ENCODE measurements at regions not wholly inside any gene's neighbourhood (a gene's known extent, or its start where the extent isn't known, plus 50 kb on each side); places are given as distances from the start of the nearest gene placed in this dataset.

GRCh38 chr5:68803881-68804319 is 289.9 kb upstream of the SLC30A5 start:
- Histone ChIP-seq H3K36me3 (ENCODE audit: control insufficient read depth in 1 of 2, insufficient read depth in 2 of 2, low read length in 2 of 2) (no peaks in the 10 kb centered on the region), H2AFZ (ENCODE audit: low read depth, low read length, poor library complexity, severe bottlenecking) (no peak overlapping the region), H3K4me3 (replicated peaks in 1 of 2; ENCODE audit: low read depth in 1 of 2, low read length in 2 of 2) (no peak overlapping the region), H3K79me2 (ENCODE audit: insufficient read depth, low read length) (no peaks in the 10 kb centered on the region), H3K4me2 (ENCODE audit: low read length) (no peak overlapping the region), H3K4me1 (ENCODE audit: control insufficient read depth in 1 of 2, insufficient read depth in 2 of 2, low read length in 2 of 2) (no peaks in the 10 kb centered on the region), H3K27ac (ENCODE audit: low read depth, low read length) (no peak overlapping the region), H3K27me3 (ENCODE audit: insufficient read depth, low read length) (no peaks in the 10 kb centered on the region), H4K20me1 (ENCODE audit: insufficient read depth) (no peaks in the 10 kb centered on the region), H3K9me3 (ENCODE audit: control insufficient read depth in 1 of 2, insufficient read depth in 1 of 2, low read depth in 1 of 2, low read length in 2 of 2) (no peaks in the 10 kb centered on the region), H3K9ac (ENCODE audit: low read length) (no peak overlapping the region), H3K9me2 (ENCODE audit: insufficient read depth) (no peaks in the 10 kb centered on the region)
- RAD21 ChIA-PET (ENCODE audit: low non-redundant PET in 1 of 2, low total read pairs in 2 of 2, uncharacterized antibody in 2 of 2, unreplicated experiment in 2 of 2), result no interaction called here
- ATAC-seq, result no peak
- CTCF ChIA-PET, result no interaction called here
- POLR2A ChIA-PET, result no interaction called here
- DNase-seq (ENCODE audit: low read depth, low spot score), result no peak
- intact Hi-C loops (cut with micrococcal nuclease), result no loop called here
- TF ChIP-seq ZBTB33 (IDR thresholded peaks at IDR 0.05; ENCODE audit: extremely low read depth, insufficient replicate concordance, low read length) (no peak), EGR1 (IDR thresholded peaks at IDR 0.05; ENCODE audit: low read depth) (no peak), YY1 (IDR thresholded peaks at IDR 0.05; ENCODE audit: extremely low read depth, insufficient replicate concordance, low read depth, low read length) (no peak), TCF7L2 (IDR thresholded peaks at IDR 0.05; ENCODE audit: borderline replicate concordance, extremely low read depth, insufficient read depth, insufficient read length) (no peak), JUND (IDR thresholded peaks at IDR 0.05) (no peak), EZH2phosphoT487 (IDR thresholded peaks at IDR 0.05; ENCODE audit: borderline replicate concordance) (no peak), EZH2 (IDR thresholded peaks at IDR 0.05) (no peak), FOSL1 (IDR thresholded peaks at IDR 0.05; ENCODE audit: low read depth) (no peak), ZFX (IDR thresholded peaks at IDR 0.05) (no peak), POLR2A (IDR thresholded peaks at IDR 0.05; ENCODE audit: borderline replicate concordance, extremely low read depth, insufficient read depth, insufficient read length) (no peak), CBX3 (IDR thresholded peaks at IDR 0.05; ENCODE audit: low read depth) (no peak)
- BruUV-seq (replicated peaks), result no TSS peak

Data from HCT116 (cell line).